Fibroblast of pulmonary artery (primary cell): ENCODE measurements at regions not wholly inside any gene's neighbourhood (a gene's known extent, or its start where the extent isn't known, plus 50 kb on each side); places are given as distances from the start of the nearest gene placed in this dataset.
A peak's percentile ranks its signal among the peaks of the same experiment; 100 is the strongest.

Experiments used
- DNase-seq: peaks from one replicate; pipeline ENCODE4 v3.0.0-alpha.2; 2010; ENCODE audit warnings: low read depth
- H3K4me3 ChIP-seq: replicated peaks from 2 replicates; pipeline ENCODE4 v1.5.1; 2011; ENCODE audit warnings: low read depth, mild to moderate bottlenecking, control low read depth, low read length, moderate library complexity
- CTCF ChIP-seq: IDR thresholded peaks from 2 replicates; pipeline ENCODE4 v1.5.1; 2011; ENCODE audit warnings: mild to moderate bottlenecking, control low read depth, low read length, inconsistent platforms; ENCODE audit errors: missing control alignments

- no peak for TF ChIP-seq CTCF
- DNase-seq: no peak
- H3K4me3 ChIP-seq: no peak overlapping the region
These were observed 357.2 kb upstream of the HSFY2 start for GRCh38 chrY:19130569-19131358.

GRCh38 chrY:19126889-19127288 lies 353.4 kb upstream of the HSFY2 start:
- no peak overlapping the region for H3K4me3 ChIP-seq
- no peak for DNase-seq
- TF ChIP-seq CTCF: no peak

GRCh38 chrY:19124609-19125008 lies 351.1 kb upstream of the HSFY2 start:
- TF ChIP-seq CTCF: no peak
- H3K4me3 ChIP-seq: no peak overlapping the region

GRCh38 chrY:19122450-19122849 lies 348.9 kb upstream of the HSFY2 start:
- no peak overlapping the region for H3K4me3 ChIP-seq
- DNase-seq: no peak
- TF ChIP-seq CTCF: no peak

More at GRCh38 chrY:19124609-19125008, 351.1 kb upstream of the HSFY2 start:
- no peak for DNase-seq

- H3K4me3 ChIP-seq: no peak overlapping the region
- no peak for TF ChIP-seq CTCF
- DNase-seq: no peak
These were observed 324.8 kb upstream of the HSFY2 start for GRCh38 chrY:19098349-19098748.

- no peak overlapping the region for H3K4me3 ChIP-seq
- TF ChIP-seq CTCF: no peak
- peak; percentile 50 for DNase-seq
These were observed 321.9 kb upstream of the HSFY2 start for GRCh38 chrY:19095460-19095859.

GRCh38 chrY:19083006-19083405 lies 309.5 kb upstream of the HSFY2 start:
- DNase-seq: no peak
- no peak overlapping the region for H3K4me3 ChIP-seq
- no peak for TF ChIP-seq CTCF
